Stimulated activated naive B cell treated with anti-CD40 and anti-IgM and Interleukin-4, amounts not matched to agents 10 μg/mL and 1 μg/mL and 100 μg/mL, for 72 hours (primary cell): ENCODE measurements at regions not wholly inside any gene's neighbourhood (a gene's known extent, or its start where the extent isn't known, plus 50 kb on each side); places are given as distances from the start of the nearest gene placed in this dataset.
A peak's percentile ranks its signal among the peaks of the same experiment; 100 is the strongest.
"Not testable (repeated sequence)": the region's sequence is repeated elsewhere in the genome, so short reads cannot be mapped to it uniquely, and the experiment has no call there.

Experiments used
- ATAC-seq, 2 donors: fragments of 150-1000 bp; cut with Tn5 transposase; replicated peaks; 2 replicates each; pipeline ENCODE4 v1.10.0; 2021; ENCODE audit warnings: moderate library complexity in 1 of 2
- DNase-seq: peaks from one replicate; pipeline ENCODE4 v3.0.0; 2021
- H3K27ac Mint-ChIP-seq: one replicate; pipeline ENCODE4 v1.8.0; 2022; ENCODE audit warnings: mild to moderate bottlenecking, mixed read lengths
- H3K27me3 Mint-ChIP-seq, 2 donors: one replicate each; pipeline ENCODE4 v1.8.0; 2022; ENCODE audit warnings: mixed read lengths in 2 of 2
- H3K36me3 Mint-ChIP-seq, 2 donors: one replicate each; pipeline ENCODE4 v1.8.0; 2022; ENCODE audit warnings: mixed read lengths in 2 of 2, mild to moderate bottlenecking in 1 of 2
- H3K4me1 Mint-ChIP-seq, 2 donors: one replicate each; pipeline ENCODE4 v1.8.0; 2022; ENCODE audit warnings: mixed read lengths in 2 of 2, mild to moderate bottlenecking in 1 of 2
- H3K4me3 Mint-ChIP-seq, 2 donors: one replicate each; pipeline ENCODE4 v1.8.0; 2022; ENCODE audit warnings: mild to moderate bottlenecking in 2 of 2, mixed read lengths in 2 of 2, moderate library complexity in 1 of 2
- H3K9me3 Mint-ChIP-seq, 2 donors: one replicate each; pipeline ENCODE4 v1.8.0; 2022; ENCODE audit warnings: mixed read lengths in 2 of 2, mild to moderate bottlenecking in 1 of 2

DNA sequence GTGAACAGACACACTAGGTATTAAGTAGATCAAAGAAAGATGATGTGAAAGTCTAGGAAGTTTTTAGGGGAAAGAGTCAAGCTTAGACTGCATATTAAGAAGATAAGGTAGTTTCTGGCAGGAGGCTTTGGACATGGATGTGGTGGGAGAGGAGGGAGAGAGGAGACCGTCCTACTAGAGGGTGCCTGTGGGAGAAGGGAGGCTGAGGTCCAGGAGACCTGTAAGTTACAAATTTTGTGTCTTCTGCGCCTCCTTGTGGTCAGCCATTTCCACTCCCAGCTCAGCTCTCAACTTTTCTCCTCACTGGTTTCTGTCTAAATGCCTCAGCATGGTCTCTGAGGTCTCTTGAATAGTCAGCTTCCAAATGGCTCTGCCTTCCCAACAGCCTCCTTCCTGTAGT lies 193.5 kb downstream of the UNC5CL start:
- no peak overlapping the region for H3K4me3 Mint-ChIP-seq
- peaks cover 14 to 32% of the 10 kb centered on the region in 2 donors for H3K27me3 Mint-ChIP-seq

DNA sequence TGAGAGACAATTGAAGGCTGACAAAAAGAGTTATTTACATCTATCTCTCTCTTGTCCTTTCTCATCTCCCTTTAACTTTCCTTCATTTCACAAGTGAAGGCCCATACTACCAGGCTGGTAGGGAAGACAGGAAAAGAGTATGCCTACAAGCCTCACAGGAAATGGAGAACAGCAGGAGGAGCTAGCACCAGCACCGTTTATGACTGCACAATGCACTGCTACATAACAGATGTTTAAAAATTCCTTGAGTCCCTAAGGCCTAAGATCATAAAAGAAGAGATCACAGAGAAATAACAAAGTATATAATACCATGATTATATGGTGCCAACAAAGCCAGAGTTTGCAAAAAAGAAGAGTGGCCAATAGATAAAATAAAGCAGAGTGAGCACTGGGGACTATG lies 194.8 kb downstream of the UNC5CL start:
- H3K36me3 Mint-ChIP-seq, result no peaks in the 10 kb centered on the region
- peaks cover 0 to 1% of the 10 kb centered on the region in 2 donors for H3K9me3 Mint-ChIP-seq
- ATAC-seq (no peak), DNase-seq (no peak)
- no peaks in the 10 kb centered on the region for H3K4me1 Mint-ChIP-seq
- H3K27me3 Mint-ChIP-seq, result peaks cover 14 to 32% of the 10 kb centered on the region in 2 donors
- no peak overlapping the region for H3K4me3 Mint-ChIP-seq
- no peak overlapping the region for H3K27ac Mint-ChIP-seq

More for the DNA sequence above, 193.5 kb downstream of the UNC5CL start:
- H3K4me1 Mint-ChIP-seq, result no peaks in the 10 kb centered on the region
- ATAC-seq, result peak; percentile 45 to 48
- no peak overlapping the region for H3K27ac Mint-ChIP-seq
- H3K36me3 Mint-ChIP-seq, result no peaks in the 10 kb centered on the region
- peaks cover 0 to 1% of the 10 kb centered on the region in 2 donors for H3K9me3 Mint-ChIP-seq
- no peak for DNase-seq

DNA sequence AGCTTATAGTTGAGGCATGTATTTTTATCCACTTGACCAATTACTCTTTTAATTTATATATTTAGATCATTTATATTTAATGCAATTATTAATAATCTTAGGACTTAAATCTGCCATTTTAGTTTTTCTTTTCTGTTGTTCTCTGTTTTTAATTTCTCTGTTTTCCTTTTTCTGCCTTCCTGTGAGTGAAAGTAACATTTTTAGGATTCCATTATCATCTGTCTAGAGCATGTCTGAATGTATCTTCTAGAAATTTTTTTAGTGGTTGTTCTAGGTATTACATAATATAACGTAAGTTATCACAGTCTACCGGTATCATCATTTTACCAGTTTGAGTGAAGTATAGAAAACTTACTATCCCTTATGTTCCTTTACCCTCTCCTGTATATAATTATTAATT lies 197.3 kb downstream of the UNC5CL start:
- ATAC-seq (no peak), DNase-seq (no peak)
- Mint-ChIP-seq H3K36me3 (no peaks in the 10 kb centered on the region), H3K27ac (no peak overlapping the region), H3K9me3 (peaks cover 0 to 1% of the 10 kb centered on the region in 2 donors), H3K4me3 (no peak overlapping the region), H3K27me3 (peaks cover 12 to 24% of the 10 kb centered on the region in 2 donors), H3K4me1 (no peaks in the 10 kb centered on the region)

DNA sequence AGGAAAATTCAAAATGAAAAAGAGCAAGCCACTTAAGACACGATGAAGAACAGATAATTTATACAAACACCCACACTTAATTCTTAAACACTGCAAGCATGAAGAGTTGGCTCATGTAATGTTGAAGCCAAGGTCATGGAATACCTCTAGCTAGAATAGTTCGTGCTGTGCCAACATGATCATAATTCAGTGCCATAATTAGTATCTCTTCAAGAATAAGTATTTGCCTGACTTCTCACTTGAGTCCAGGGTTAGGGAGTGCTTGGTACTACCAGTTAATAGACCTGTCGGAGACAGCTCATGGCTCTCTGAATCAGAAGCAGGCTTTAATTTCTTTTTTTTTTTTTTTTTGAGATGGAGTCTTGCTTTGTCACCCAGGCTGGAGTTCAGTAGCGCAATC lies 206.3 kb downstream of the UNC5CL start:
- peaks cover 13 to 32% of the 10 kb centered on the region in 2 donors for H3K27me3 Mint-ChIP-seq
- H3K9me3 Mint-ChIP-seq, result no peaks in the 10 kb centered on the region
- H3K27ac Mint-ChIP-seq, result no peak overlapping the region
- ATAC-seq (no peak), DNase-seq (no peak)
- no peak overlapping the region for H3K4me3 Mint-ChIP-seq
- H3K4me1 Mint-ChIP-seq, result no peaks in the 10 kb centered on the region
- no peaks in the 10 kb centered on the region for H3K36me3 Mint-ChIP-seq

DNA sequence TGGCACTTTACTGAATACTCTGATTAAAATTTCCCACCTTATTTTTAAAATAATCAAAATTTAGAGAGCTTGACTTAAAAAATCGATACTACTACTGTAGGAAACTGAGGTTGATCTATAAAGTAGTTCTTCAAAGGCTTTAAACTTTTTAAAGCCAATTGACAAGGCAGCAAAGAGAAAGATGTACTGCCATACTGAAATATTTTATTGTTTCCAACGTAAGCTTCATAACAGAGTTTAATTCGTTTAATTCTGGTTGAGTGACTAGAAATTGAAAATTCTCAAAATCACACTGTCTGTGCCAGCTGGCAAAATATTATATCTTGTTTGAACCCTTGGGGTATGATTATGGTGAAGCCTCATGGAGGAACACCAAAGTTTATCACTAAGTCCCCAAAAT lies 207.6 kb downstream of the UNC5CL start:
- H3K27ac Mint-ChIP-seq, result no peak overlapping the region
- H3K36me3 Mint-ChIP-seq, result no peaks in the 10 kb centered on the region
- DNase-seq (no peak), ATAC-seq (no peak)
- peaks cover 13 to 24% of the 10 kb centered on the region in 2 donors for H3K27me3 Mint-ChIP-seq
- H3K4me3 Mint-ChIP-seq, result no peak overlapping the region
- no peaks in the 10 kb centered on the region for H3K9me3 Mint-ChIP-seq
- no peaks in the 10 kb centered on the region for H3K4me1 Mint-ChIP-seq

DNA sequence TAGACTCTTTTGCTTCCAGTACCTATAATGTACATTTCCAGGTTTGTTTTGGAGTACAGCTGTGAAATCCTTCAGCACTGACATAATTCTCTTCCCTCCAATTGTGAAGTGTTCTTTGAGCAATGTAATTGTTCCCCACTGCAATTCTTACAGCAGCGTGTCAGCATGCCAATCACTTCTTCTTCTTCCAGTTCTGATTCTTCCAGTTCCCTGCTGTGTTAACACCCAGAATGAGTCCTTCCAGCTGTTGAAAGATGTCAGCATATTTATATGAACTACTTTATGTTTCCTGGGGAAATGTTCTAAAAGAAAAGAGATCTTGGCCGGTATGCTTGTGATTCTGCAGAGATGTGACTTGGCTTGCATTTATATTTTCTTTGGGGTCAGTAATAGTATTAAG lies 213.9 kb downstream of the UNC5CL start:
- no peak overlapping the region for H3K27ac Mint-ChIP-seq
- peaks cover 0 to 1% of the 10 kb centered on the region in 2 donors for H3K9me3 Mint-ChIP-seq
- peaks cover 7 to 30% of the 10 kb centered on the region in 2 donors for H3K27me3 Mint-ChIP-seq
- no peaks in the 10 kb centered on the region for H3K4me1 Mint-ChIP-seq
- ATAC-seq, result no peak
- no peak for DNase-seq
- no peaks in the 10 kb centered on the region for H3K36me3 Mint-ChIP-seq
- no peak overlapping the region for H3K4me3 Mint-ChIP-seq

DNA sequence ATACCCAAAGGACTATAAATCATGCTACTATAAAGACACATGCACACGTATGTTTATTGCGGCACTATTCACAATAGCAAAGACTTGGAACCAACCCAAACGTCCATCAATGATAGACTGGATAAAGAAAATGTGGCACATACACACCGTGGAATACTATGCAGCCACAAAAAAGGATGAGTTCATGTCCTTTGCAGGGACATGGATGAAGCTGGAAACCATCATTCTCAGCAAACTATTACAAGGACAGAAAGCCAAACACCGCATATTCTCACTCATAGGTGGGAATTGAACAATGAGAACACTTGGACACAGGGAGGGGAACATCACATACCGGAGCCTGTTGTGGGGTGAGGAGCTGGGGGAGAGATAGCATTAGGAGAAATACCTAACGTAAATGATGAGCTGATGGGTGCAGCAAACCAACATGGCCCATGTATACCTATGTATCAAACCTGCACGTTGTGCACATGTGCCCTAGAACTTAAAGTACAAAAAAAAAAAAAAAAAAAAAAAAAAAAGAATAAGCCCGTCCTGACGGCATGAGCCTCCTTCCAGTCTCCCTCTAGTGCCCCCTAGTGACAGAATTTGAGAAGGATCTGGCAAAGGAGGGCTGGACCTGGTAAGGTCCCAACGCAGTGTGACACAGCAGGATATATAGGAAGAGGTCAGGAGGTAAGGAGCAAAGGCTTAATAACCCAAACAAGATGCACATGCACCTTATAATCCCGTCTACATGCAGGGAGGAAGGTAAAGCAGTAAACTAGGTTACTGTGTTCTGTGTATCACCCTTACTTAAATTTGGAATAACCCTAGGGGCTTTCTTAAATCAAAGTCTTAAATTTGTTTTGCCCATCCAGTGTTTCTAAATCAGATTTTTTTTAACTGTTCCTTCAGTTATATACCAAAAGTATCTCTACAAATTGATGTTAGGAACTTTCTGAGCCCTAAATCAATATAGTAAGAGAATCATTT lies 214.8 kb downstream of the UNC5CL start:
- not testable (repeated sequence) for H3K27ac Mint-ChIP-seq, H3K4me3 Mint-ChIP-seq, H3K4me1 Mint-ChIP-seq, H3K36me3 Mint-ChIP-seq, H3K9me3 Mint-ChIP-seq
- peaks cover 7 to 30% of the 10 kb centered on the region in 2 donors for H3K27me3 Mint-ChIP-seq
- ATAC-seq, result peak; percentile 66 to 73
- peak; percentile 25 for DNase-seq

DNA sequence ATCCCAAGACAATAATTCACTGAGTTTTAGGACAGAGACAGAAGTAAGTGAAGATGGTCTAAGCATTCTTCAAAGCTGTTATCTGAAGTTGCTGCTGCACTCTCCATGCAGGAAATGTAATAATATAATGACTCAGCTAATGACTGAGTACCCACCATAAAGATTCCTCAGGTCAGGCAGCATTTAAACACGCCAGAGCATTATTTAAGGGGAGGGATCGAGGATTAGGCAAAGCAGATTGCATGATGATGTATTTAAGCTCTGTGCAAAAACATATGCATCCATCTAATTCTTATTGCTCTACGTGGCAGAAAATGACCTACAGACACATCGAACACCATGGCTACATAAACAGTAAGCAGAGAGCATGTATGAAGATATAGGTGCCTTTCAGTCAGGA lies 216.4 kb downstream of the UNC5CL start:
- Mint-ChIP-seq H3K27ac (no peak overlapping the region), H3K36me3 (no peaks in the 10 kb centered on the region), H3K9me3 (peaks cover 0 to 1% of the 10 kb centered on the region in 2 donors), H3K4me3 (no peak overlapping the region), H3K27me3 (peaks cover 7 to 26% of the 10 kb centered on the region in 2 donors), H3K4me1 (no peaks in the 10 kb centered on the region)
- ATAC-seq, result no peak
- no peak for DNase-seq

DNA sequence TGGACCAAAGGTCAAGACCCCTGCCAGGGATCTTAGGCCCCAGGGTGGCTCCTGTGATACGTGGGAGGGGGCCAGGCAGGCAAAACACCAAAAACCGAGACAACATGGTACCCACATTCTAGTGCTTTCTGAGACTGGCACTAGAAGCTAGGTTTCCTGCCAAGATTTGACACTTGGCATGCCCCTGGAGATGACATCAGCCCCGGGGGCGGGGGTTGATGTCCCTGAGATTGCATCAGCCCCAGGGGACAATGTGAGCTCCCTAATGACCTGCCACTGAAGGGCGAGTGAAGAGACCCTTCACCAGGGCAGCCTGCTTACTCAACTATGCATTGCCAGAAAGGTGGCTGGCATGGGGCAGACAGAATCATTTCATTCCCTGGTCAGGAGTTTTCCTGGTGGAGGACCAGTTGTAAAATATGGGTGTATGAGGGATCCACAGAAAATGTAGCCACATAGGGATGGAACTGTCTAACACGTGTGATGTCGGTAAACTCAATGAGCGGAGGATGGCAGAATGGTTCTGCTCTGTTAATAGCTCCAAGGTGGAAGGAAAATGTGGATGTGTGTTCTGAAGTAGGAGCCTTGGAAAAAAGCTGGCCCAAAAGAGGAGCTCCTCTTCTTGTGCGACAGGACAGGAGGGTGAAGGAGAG lies 219.7 kb downstream of the UNC5CL start:
- peaks cover 0 to 1% of the 10 kb centered on the region in 2 donors for H3K9me3 Mint-ChIP-seq
- H3K27ac Mint-ChIP-seq, result no peak overlapping the region
- DNase-seq, result no peak
- no peaks in the 10 kb centered on the region for H3K36me3 Mint-ChIP-seq
- no peaks in the 10 kb centered on the region for H3K4me1 Mint-ChIP-seq
- H3K4me3 Mint-ChIP-seq, result no peak overlapping the region
- peaks cover 7 to 24% of the 10 kb centered on the region in 2 donors for H3K27me3 Mint-ChIP-seq
- ATAC-seq, result no peak

DNA sequence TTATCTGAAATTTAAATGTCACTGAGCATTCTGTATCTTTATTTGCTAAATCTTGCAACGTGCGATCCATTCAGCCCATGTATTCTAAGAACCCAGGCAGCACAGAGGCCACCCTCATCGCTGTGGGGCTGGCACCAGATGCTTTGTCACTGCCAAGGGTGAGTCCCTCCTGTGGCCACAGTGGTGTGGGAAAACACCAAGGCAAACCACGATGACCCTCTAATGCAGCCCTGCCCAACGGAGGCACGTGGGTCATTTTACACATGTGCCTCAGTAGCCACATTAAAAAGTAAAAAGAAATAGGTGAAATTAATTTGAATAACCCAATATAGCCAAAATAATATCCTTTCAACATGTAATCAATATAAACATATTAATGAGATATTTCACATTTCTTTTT lies 221.7 kb downstream of the UNC5CL start:
- Mint-ChIP-seq H3K36me3 (no peaks in the 10 kb centered on the region), H3K9me3 (no peaks in the 10 kb centered on the region), H3K4me1 (no peaks in the 10 kb centered on the region), H3K4me3 (no peak overlapping the region), H3K27ac (no peak overlapping the region), H3K27me3 (peaks cover 0 to 10% of the 10 kb centered on the region in 2 donors)
- ATAC-seq (peak; percentile 55 to 83), DNase-seq (no peak)

DNA sequence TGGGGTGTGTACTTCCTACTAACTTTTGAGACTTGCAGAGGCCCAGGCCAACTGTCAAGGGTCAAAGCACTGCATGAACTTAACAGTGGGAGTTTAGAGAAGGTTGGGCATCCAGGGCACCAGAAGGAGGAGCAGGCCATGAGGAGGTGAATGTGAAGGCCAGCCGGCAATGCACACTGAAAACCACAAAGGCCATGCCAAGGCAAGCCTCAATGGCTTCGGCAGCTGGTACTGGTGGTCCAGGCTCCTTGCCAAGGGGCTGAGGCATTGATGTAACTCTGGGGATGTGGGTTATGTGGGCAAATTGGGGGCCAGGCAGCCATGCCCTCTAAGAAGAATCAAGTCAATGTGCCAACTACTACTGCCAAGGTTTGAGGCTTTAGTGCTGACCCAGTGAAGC lies 222.4 kb downstream of the UNC5CL start:
- no peak overlapping the region for H3K27ac Mint-ChIP-seq
- H3K36me3 Mint-ChIP-seq, result no peaks in the 10 kb centered on the region
- no peaks in the 10 kb centered on the region for H3K4me1 Mint-ChIP-seq
- ATAC-seq (no peak), DNase-seq (no peak)
- no peaks in the 10 kb centered on the region for H3K9me3 Mint-ChIP-seq
- peaks cover 0 to 6% of the 10 kb centered on the region in 2 donors for H3K27me3 Mint-ChIP-seq
- no peak overlapping the region for H3K4me3 Mint-ChIP-seq

DNA sequence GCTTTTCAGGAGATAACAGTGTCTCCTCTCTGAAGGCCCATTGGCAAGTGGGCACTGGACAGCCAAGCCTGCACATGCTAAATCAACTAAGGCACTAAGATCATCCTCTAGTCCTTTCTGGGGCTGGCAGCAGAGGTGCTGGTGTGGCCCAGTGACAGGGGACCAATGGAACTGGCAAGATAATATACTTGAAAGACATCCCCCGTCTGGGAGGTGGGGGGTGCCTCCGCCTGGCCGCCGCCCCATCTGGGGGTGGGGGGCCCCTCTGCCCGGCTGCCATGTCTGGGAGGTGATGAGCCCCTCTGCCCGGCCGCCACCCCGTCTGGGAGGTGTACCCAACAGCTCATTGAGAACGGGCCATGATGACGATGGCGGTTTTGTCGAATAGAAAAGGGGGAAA lies 223.3 kb downstream of the UNC5CL start:
- no peaks in the 10 kb centered on the region for H3K9me3 Mint-ChIP-seq
- DNase-seq (no peak), ATAC-seq (no peak)
- peaks cover 0 to under 1% of the 10 kb centered on the region in 2 donors for H3K27me3 Mint-ChIP-seq
- no peak overlapping the region for H3K27ac Mint-ChIP-seq
- no peaks in the 10 kb centered on the region for H3K36me3 Mint-ChIP-seq
- H3K4me3 Mint-ChIP-seq, result no peak overlapping the region
- H3K4me1 Mint-ChIP-seq, result no peaks in the 10 kb centered on the region

DNA sequence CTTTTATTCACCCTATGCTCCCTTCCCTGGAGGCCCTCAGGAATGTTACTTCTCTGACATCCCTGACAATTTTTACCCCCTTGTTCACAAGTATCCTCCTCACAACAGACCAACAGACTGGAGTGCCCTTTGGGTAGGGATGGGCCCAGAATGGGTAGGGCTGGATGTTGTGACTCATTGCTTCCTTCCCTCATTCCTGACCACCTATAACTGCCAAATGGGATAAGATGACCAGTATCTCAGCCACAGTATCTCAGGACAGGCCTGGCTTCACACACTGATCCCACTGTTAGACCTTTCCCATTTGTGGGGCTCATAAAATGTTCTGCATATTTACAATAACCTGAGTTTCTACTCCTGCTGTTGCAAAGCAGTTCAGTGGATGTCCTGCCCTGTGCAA lies 223.0 kb upstream of the LRFN2 start:
- H3K4me3 Mint-ChIP-seq, result no peak overlapping the region

DNA sequence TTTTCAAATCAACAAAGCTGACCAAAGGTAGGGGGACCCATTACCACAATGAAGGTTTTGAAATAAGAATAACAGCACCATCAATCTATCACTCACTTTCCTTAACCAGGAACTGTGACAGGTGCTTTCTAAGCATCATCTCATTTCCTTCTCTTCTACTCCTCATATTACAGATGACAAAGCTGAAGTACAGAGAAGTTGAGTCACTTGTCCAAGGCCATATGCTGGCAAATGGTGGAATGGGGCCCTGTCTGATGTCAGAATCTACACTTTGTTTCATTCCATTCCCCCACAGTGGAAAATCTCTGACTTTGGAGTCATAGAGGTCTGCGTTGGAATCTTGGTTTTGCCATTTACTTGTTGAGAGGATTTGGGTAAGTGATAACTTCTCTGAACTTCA lies 222.5 kb upstream of the LRFN2 start:
- no peak for DNase-seq
- Mint-ChIP-seq H3K27me3 (no peaks in the 10 kb centered on the region), H3K27ac (no peak overlapping the region), H3K4me1 (peaks cover 11 to 22% of the 10 kb centered on the region in 2 donors), H3K9me3 (no peaks in the 10 kb centered on the region), H3K36me3 (no peaks in the 10 kb centered on the region), H3K4me3 (no peak overlapping the region)
- ATAC-seq, result no peak

More for the DNA sequence above, 223.0 kb upstream of the LRFN2 start:
- DNase-seq (no peak), ATAC-seq (no peak)
- Mint-ChIP-seq H3K27me3 (no peaks in the 10 kb centered on the region), H3K9me3 (no peaks in the 10 kb centered on the region), H3K27ac (no peak overlapping the region), H3K36me3 (no peaks in the 10 kb centered on the region), H3K4me1 (peaks cover 11 to 16% of the 10 kb centered on the region in 2 donors)

DNA sequence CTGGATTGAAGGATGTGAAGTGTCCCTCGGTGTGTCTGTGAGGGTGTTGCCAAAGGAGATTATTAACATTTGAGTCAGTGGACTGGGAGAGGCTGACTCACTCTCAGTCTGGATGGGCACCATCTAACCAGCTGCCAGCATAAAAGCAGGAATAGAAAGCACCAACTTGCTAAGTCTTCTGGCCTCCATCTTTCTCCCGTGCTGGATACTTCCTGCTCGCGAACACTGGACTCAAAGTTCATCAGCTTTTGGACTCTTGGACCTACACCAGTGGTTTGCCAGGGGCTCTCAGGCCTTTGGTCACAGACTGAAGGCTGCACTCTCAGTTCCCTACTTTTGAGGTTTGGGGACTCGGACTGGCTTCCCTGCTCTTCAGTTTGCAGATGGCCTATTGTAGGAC lies 220.3 kb upstream of the LRFN2 start:
- no peak for DNase-seq
- no peaks in the 10 kb centered on the region for H3K27me3 Mint-ChIP-seq

More for the DNA sequence above, 220.3 kb upstream of the LRFN2 start:
- Mint-ChIP-seq H3K4me3 (no peak overlapping the region), H3K27ac (peak overlapping the region; percentile 53), H3K9me3 (no peaks in the 10 kb centered on the region), H3K4me1 (peaks cover 21 to 42% of the 10 kb centered on the region in 2 donors), H3K36me3 (no peaks in the 10 kb centered on the region)
- ATAC-seq, result no peak
